Liver (tissue), 8 donors: ENCODE measurements at regions not wholly inside any gene's neighbourhood (a gene's known extent, or its start where the extent isn't known, plus 50 kb on each side); places are given as distances from the start of the nearest gene placed in this dataset.

ENCODE experiments used
- DNase-seq: peaks from one replicate; pipeline ENCODE4 v3.0.0-alpha.2; 2017; ENCODE audit warnings: low spot score
- H3K27ac ChIP-seq, 2 donors: one replicate each; pipeline ENCODE4 v1.7.0; 2013; ENCODE audit warnings: inconsistent platforms in 2 of 2, low read length in 2 of 2, control low read depth in 1 of 2, low read depth in 1 of 2, mild to moderate bottlenecking in 1 of 2
- H3K27me3 ChIP-seq, 4 donors: one replicate each; pipeline versions ENCODE4 v1.6.1 to v1.7.0; 2013; ENCODE audit warnings: low read length in 3 of 4, inconsistent platforms in 1 of 4, mild to moderate bottlenecking in 1 of 4, moderate library complexity in 1 of 4; ENCODE audit not compliant: control insufficient read depth in 4 of 4, insufficient read depth in 4 of 4
- H3K36me3 ChIP-seq, 4 donors: one replicate each; pipeline versions ENCODE4 v1.6.1 to v1.7.0; 2013; ENCODE audit warnings: low read length in 3 of 4, mild to moderate bottlenecking in 3 of 4, low read depth in 1 of 4, moderate library complexity in 1 of 4; ENCODE audit not compliant: control insufficient read depth in 4 of 4, insufficient read depth in 3 of 4
- H3K4me1 ChIP-seq, 4 donors: one replicate each; pipeline versions ENCODE4 v1.6.1 to v1.7.0; 2013; ENCODE audit warnings: low read length in 3 of 4, mild to moderate bottlenecking in 3 of 4, moderate library complexity in 1 of 4; ENCODE audit not compliant: control insufficient read depth in 4 of 4, insufficient read depth in 4 of 4
- H3K4me3 ChIP-seq, 3 donors: one replicate each; pipeline versions ENCODE4 v1.6.1 to v1.7.0; 2013; ENCODE audit warnings: low read length in 3 of 3, control low read depth in 1 of 3, low read depth in 1 of 3, mild to moderate bottlenecking in 1 of 3
- H3K9ac ChIP-seq, 2 donors: one replicate each; pipeline ENCODE4 v1.7.0; 2013; ENCODE audit warnings: low read length in 2 of 2, mild to moderate bottlenecking in 2 of 2, moderate library complexity in 2 of 2, control low read depth in 1 of 2, low read depth in 1 of 2
- H3K9me3 ChIP-seq, 4 donors: one replicate each; pipeline versions ENCODE4 v1.6.1 to v1.7.0; 2013; ENCODE audit warnings: low read length in 3 of 4; ENCODE audit not compliant: control insufficient read depth in 4 of 4
- CTCF ChIP-seq: fragments of 150-350 bp; IDR thresholded peaks from 2 replicates; pipeline ENCODE4 v1.5.1; 2017; ENCODE audit warnings: improper control_type of control experiment, low read depth, low read length; ENCODE audit not compliant: missing input control
- EGR1 ChIP-seq, 2 donors: IDR thresholded peaks; 2 replicates each; pipeline ENCODE4 v1.6.1; 2016 to 2018; ENCODE audit warnings: antibody characterized with exemption in 2 of 2, low read depth in 2 of 2
- FOXA1 ChIP-seq: IDR thresholded peaks from 2 replicates; pipeline ENCODE4 v1.6.1; 2016; ENCODE audit warnings: antibody characterized with exemption
- FOXA2 ChIP-seq: IDR thresholded peaks from 2 replicates; pipeline ENCODE4 v1.6.1; 2016; ENCODE audit warnings: antibody characterized with exemption
- GABPA ChIP-seq, 2 donors: IDR thresholded peaks in 1 of 2; conservative IDR thresholded peaks in 1 of 2; 2 replicates each; pipeline ENCODE4 v1.6.1; 2016; ENCODE audit warnings: antibody characterized with exemption in 2 of 2, mild to moderate bottlenecking in 1 of 2, moderate library complexity in 1 of 2
- HNF4A ChIP-seq, 2 donors: conservative IDR thresholded peaks; 2 replicates each; pipeline ENCODE4 v1.6.1; 2016; ENCODE audit warnings: antibody characterized with exemption in 2 of 2, mild to moderate bottlenecking in 2 of 2
- HNF4G ChIP-seq: IDR thresholded peaks from 2 replicates; pipeline ENCODE4 v1.6.1; 2016; ENCODE audit warnings: antibody characterized with exemption
- NR2F2 ChIP-seq: IDR thresholded peaks from 2 replicates; pipeline ENCODE4 v1.6.1; 2016; ENCODE audit warnings: antibody characterized with exemption
- RAD21 ChIP-seq, 2 donors: IDR thresholded peaks; 2 replicates each; pipeline ENCODE4 v1.6.1; 2016; ENCODE audit warnings: antibody characterized with exemption in 2 of 2, mild to moderate bottlenecking in 2 of 2
- RXRA ChIP-seq, 2 donors: IDR thresholded peaks; 2 replicates each; pipeline ENCODE4 v1.6.1; 2017 to 2018; ENCODE audit warnings: antibody characterized with exemption in 2 of 2, mild to moderate bottlenecking in 1 of 2
- SP1 ChIP-seq: IDR thresholded peaks from 2 replicates; pipeline ENCODE4 v1.6.1; 2018; ENCODE audit warnings: antibody characterized with exemption, mild to moderate bottlenecking
- TAF1 ChIP-seq: conservative IDR thresholded peaks from 2 replicates; pipeline ENCODE4 v1.6.1; 2016; ENCODE audit warnings: antibody characterized with exemption, mild to moderate bottlenecking
- YY1 ChIP-seq: IDR thresholded peaks from 2 replicates; pipeline ENCODE4 v1.6.1; 2016; ENCODE audit warnings: antibody characterized with exemption, mild to moderate bottlenecking
- ZBTB33 ChIP-seq: IDR thresholded peaks from 2 replicates; pipeline ENCODE4 v1.6.1; 2016; ENCODE audit warnings: antibody characterized with exemption
- WGBS: extraction: QIAGEN DNeasy Blood & Tissue Kit; methylation state at CpG from one replicate; pipeline ENCODE4 v1.1.7; 2013; 5-methylcytosine and 5-hydroxymethylcytosine counted together
- TF ChIP-seq, protein P1 (sequence below): IDR thresholded peaks from 2 replicates; pipeline ENCODE4 v1.6.1; 2016; ENCODE audit warnings: antibody characterized with exemption
- TF ChIP-seq, protein P2 (sequence below): IDR thresholded peaks from 2 replicates; pipeline ENCODE4 v1.6.1; 2016; ENCODE audit warnings: antibody characterized with exemption
- donor health status: healthy.
- donor health status: healthy.
- donor health status: healthy.
- donor health status: healthy.
- donor health status: healthy.

GRCh38 chr4:184958127-184958922, 60.0 kb upstream of the HELT start:
- H3K9me3 ChIP-seq: no peaks in the 10 kb centered on the region
- TF ChIP-seq ZBTB33 (no peak), RXRA (IDR thresholded peaks at IDR 0.05) (no peak), NR2F2 (no peak), HNF4A (conservative IDR thresholded peaks at IDR 0.05) (no peak), FOXA2 (no peak), YY1 (no peak), TAF1 (no peak), CTCF (no peak), SP1 (no peak), RAD21 (IDR thresholded peaks at IDR 0.05) (no peak), GABPA (IDR thresholded peaks at IDR 0.05 in 1 of 2, conservative IDR thresholded peaks at IDR 0.05 in 1 of 2) (no peak), EGR1 (IDR thresholded peaks at IDR 0.05; ENCODE audit: low read depth in 2 of 2) (no peak), HNF4G (no peak)
- TF ChIP-seq, protein P1, sequence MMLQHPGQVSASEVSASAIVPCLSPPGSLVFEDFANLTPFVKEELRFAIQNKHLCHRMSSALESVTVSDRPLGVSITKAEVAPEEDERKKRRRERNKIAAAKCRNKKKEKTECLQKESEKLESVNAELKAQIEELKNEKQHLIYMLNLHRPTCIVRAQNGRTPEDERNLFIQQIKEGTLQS: no peak
- TF ChIP-seq, protein P2, sequence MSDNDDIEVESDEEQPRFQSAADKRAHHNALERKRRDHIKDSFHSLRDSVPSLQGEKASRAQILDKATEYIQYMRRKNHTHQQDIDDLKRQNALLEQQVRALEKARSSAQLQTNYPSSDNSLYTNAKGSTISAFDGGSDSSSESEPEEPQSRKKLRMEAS: no peak
- DNase-seq: no peak
- no peak overlapping the region for H3K9ac ChIP-seq
- peaks cover 6 to 21% (median 15%) of the 10 kb centered on the region in 4 donors for H3K4me1 ChIP-seq
- no peaks in the 10 kb centered on the region for H3K36me3 ChIP-seq
- H3K4me3 ChIP-seq: no peak overlapping the region
- H3K27ac ChIP-seq: no peak overlapping the region
- WGBS: 88% methylated on average over 10 of the region's 10 CpGs
- H3K27me3 ChIP-seq: no peaks in the 10 kb centered on the region

- Histone ChIP-seq H3K4me3 (no peak overlapping the region), H3K27ac (no peak overlapping the region), H3K9ac (no peak overlapping the region), H3K27me3 (no peaks in the 10 kb centered on the region), H3K9me3 (no peaks in the 10 kb centered on the region), H3K36me3 (no peaks in the 10 kb centered on the region), H3K4me1 (peaks cover 6 to 21% (median 15%) of the 10 kb centered on the region in 4 donors)
- no peak for DNase-seq
- 83% methylated on average over 8 of the region's 8 CpGs for WGBS
- no peak for TF ChIP-seq FOXA1
Measured at GRCh38 chr4:184958923-184959210, 59.4 kb upstream of the HELT start.
